Lower leg skin (tissue), 3 donors: ENCODE measurements at regions not wholly inside any gene's neighbourhood (a gene's known extent, or its start where the extent isn't known, plus 50 kb on each side); places are given as distances from the start of the nearest gene placed in this dataset.

ENCODE experiments used
- CTCF ChIP-seq, 3 donors: fragments of 450-650 bp; IDR thresholded peaks; one replicate each; pipeline ENCODE4 v1.5.1; 2016; ENCODE audit warnings: antibody characterized with exemption in 3 of 3, mild to moderate bottlenecking in 3 of 3, moderate library complexity in 2 of 3
- POLR2A ChIP-seq, 2 donors: fragments of 450-650 bp; IDR thresholded peaks; one replicate each; pipeline ENCODE4 v1.6.1; 2016 to 2017; ENCODE audit warnings: antibody characterized with exemption in 2 of 2, mild to moderate bottlenecking in 1 of 2, moderate library complexity in 1 of 2

GRCh38 chr9:100794738-100795269 lies 216.9 kb downstream of the CAVIN4 start:
- TF ChIP-seq POLR2A (IDR thresholded peaks at IDR 0.05) (no peak), CTCF (IDR thresholded peaks at IDR 0.05) (no peak)
